SK-N-SH treated with all-trans-retinoic acid at 6 μM for 48 hours (cell line): ENCODE measurements at regions not wholly inside any gene's neighbourhood (a gene's known extent, or its start where the extent isn't known, plus 50 kb on each side); places are given as distances from the start of the nearest gene placed in this dataset.

Experiments
- ATAC-seq: fragments of 200-7000 bp; cut with Tn5 transposase; 3 replicates; pipeline ENCODE4 v1.9.1; 2020; ENCODE audit warnings: mild to moderate bottlenecking, moderate library complexity
- ARNTL ChIP-seq: fragments of 450-650 bp; formaldehyde crosslinking; IDR thresholded peaks from 2 replicates; pipeline ENCODE4 v1.5.0; 2020; ENCODE audit warnings: low read depth, mild to moderate bottlenecking, moderate library complexity, borderline replicate concordance
- BACH2 ChIP-seq: fragments of 250-450 bp; sonication (Bioruptor Pico); IDR thresholded peaks from 2 replicates; pipeline ENCODE4 v1.9.0; 2021; ENCODE audit warnings: mild to moderate bottlenecking, borderline replicate concordance
- CREB5 ChIP-seq: fragments of 250-450 bp; sonication (Bioruptor Pico); IDR thresholded peaks from 2 replicates; pipeline ENCODE4 v1.5.1; 2020; ENCODE audit warnings: low read depth, mild to moderate bottlenecking, moderate library complexity
- CSDC2 ChIP-seq: fragments of 250-450 bp; sonication (Bioruptor Pico); IDR thresholded peaks from 2 replicates; pipeline ENCODE4 v1.5.0; 2020; ENCODE audit warnings: mild to moderate bottlenecking, moderate library complexity
- ISL1 ChIP-seq: fragments of 250-450 bp; sonication (Bioruptor Pico); IDR thresholded peaks from 2 replicates; pipeline ENCODE4 v2.1.2; 2022; ENCODE audit warnings: mild to moderate bottlenecking, moderate library complexity
- OSR1 ChIP-seq: fragments of 250-450 bp; sonication (Bioruptor Pico); IDR thresholded peaks from 2 replicates; pipeline ENCODE4 v1.8.0; 2022; ENCODE audit warnings: moderate library complexity, mild to moderate bottlenecking, inconsistent platforms
- PPARA ChIP-seq: fragments of 250-450 bp; sonication (Bioruptor Pico); IDR thresholded peaks from 2 replicates; pipeline ENCODE4 v1.5.0; 2020; ENCODE audit warnings: mild to moderate bottlenecking, borderline replicate concordance
- RARB ChIP-seq: fragments of 250-450 bp; sonication (Bioruptor Pico); IDR thresholded peaks from 2 replicates; pipeline ENCODE4 v1.8.0; 2021; ENCODE audit warnings: mild to moderate bottlenecking, moderate library complexity
- SNAI2 ChIP-seq: fragments of 250-450 bp; sonication (Bioruptor Pico); IDR thresholded peaks from 2 replicates; pipeline ENCODE4 v1.5.0; 2020; ENCODE audit warnings: mild to moderate bottlenecking, moderate library complexity
- TCF4 ChIP-seq: fragments of 250-450 bp; sonication (Bioruptor Pico); IDR thresholded peaks from 2 replicates; pipeline ENCODE4 v1.8.0; 2021; ENCODE audit warnings: mild to moderate bottlenecking, moderate library complexity, borderline replicate concordance
- ZFP30 ChIP-seq: fragments of 450-650 bp; formaldehyde crosslinking; IDR thresholded peaks from 2 replicates; pipeline ENCODE4 v1.5.0; 2022; ENCODE audit warnings: mild to moderate bottlenecking, moderate library complexity
- ZNF565 ChIP-seq: fragments of 450-650 bp; formaldehyde crosslinking; conservative IDR thresholded peaks from 2 replicates; pipeline ENCODE4 v1.5.0; 2020; ENCODE audit warnings: low read depth, mild to moderate bottlenecking, moderate library complexity
- ZNF70 ChIP-seq: fragments of 450-650 bp; formaldehyde crosslinking; IDR thresholded peaks from 2 replicates; pipeline ENCODE4 v1.5.0; 2020; ENCODE audit warnings: mild to moderate bottlenecking, moderate library complexity
- ZNF8 ChIP-seq: fragments of 450-650 bp; formaldehyde crosslinking; IDR thresholded peaks from 2 replicates; pipeline ENCODE4 v1.5.0; 2020; ENCODE audit warnings: mild to moderate bottlenecking, moderate library complexity
- TF ChIP-seq, protein P1 (sequence below): fragments of 250-450 bp; sonication (Bioruptor Pico); IDR thresholded peaks from 2 replicates; pipeline ENCODE4 v1.5.1; 2021; ENCODE audit warnings: mild to moderate bottlenecking, moderate library complexity
- TF ChIP-seq, protein P2 (sequence below): fragments of 250-450 bp; sonication (Bioruptor Pico); IDR thresholded peaks from 2 replicates; pipeline ENCODE4 v1.8.0; 2021; ENCODE audit warnings: low read depth, mild to moderate bottlenecking, moderate library complexity, borderline replicate concordance

DNA sequence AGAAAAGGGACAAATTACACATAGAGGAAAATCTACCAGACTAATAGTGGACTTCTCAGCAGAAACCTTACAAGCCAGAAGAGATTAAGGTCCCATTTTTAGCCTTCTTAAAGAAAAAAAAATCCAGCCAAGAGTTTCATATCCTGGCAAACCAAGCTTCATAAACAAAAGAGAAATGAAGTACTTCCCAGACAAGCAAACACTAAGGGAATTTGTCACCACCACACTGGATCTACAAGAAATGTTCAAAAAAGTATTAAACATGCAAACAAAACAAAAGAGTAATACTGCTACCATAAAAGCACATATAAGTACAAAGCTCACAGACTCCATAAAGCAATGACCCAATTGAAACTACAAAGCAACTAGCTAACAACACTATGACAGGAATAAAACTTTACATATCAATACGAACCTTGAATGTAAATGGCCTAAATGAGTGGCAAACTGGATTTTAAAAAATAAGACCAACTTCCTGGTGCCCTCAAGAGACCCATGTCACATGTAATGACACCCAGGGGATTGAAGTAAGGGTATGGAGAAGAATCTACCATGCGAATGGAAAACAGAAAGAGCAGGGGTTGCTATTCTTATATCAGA, 260.7 kb upstream of the PPP2R2D start:
- ATAC-seq: no peak
- TF ChIP-seq ZNF565 (CRISPR knock-in tag) (no peak), SNAI2 (CRISPR knock-in tag) (no peak)
- TF ChIP-seq, protein P1, sequence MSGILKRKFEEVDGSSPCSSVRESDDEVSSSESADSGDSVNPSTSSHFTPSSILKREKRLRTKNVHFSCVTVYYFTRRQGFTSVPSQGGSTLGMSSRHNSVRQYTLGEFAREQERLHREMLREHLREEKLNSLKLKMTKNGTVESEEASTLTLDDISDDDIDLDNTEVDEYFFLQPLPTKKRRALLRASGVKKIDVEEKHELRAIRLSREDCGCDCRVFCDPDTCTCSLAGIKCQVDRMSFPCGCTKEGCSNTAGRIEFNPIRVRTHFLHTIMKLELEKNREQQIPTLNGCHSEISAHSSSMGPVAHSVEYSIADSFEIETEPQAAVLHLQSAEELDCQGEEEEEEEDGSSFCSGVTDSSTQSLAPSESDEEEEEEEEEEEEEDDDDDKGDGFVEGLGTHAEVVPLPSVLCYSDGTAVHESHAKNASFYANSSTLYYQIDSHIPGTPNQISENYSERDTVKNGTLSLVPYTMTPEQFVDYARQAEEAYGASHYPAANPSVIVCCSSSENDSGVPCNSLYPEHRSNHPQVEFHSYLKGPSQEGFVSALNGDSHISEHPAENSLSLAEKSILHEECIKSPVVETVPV (CRISPR knock-in tag): no peak
- TF ChIP-seq, all 23 proteins: peak for 0

- ATAC-seq: no peak
- TF ChIP-seq OSR1 (CRISPR knock-in tag) (no peak), ZNF8 (no peak), ZNF565 (CRISPR knock-in tag) (no peak), ZNF70 (no peak), ZFP30 (no peak), ARNTL (CRISPR knock-in tag) (no peak), BACH2 (CRISPR knock-in tag) (no peak), ISL1 (CRISPR knock-in tag) (no peak), TCF4 (CRISPR knock-in tag) (no peak), RARB (CRISPR knock-in tag) (no peak)
- TF ChIP-seq, protein P1 (CRISPR knock-in tag): no peak
- TF ChIP-seq, protein P2, sequence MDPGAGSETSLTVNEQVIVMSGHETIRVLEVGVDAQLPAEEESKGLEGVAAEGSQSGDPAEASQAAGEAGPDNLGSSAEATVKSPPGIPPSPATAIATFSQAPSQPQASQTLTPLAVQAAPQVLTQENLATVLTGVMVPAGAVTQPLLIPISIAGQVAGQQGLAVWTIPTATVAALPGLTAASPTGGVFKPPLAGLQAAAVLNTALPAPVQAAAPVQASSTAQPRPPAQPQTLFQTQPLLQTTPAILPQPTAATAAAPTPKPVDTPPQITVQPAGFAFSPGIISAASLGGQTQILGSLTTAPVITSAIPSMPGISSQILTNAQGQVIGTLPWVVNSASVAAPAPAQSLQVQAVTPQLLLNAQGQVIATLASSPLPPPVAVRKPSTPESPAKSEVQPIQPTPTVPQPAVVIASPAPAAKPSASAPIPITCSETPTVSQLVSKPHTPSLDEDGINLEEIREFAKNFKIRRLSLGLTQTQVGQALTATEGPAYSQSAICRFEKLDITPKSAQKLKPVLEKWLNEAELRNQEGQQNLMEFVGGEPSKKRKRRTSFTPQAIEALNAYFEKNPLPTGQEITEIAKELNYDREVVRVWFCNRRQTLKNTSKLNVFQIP (CRISPR knock-in tag): no peak
These were observed 259.6 kb upstream of the PPP2R2D start for GRCh38 chr10:131641231-131641630.

DNA sequence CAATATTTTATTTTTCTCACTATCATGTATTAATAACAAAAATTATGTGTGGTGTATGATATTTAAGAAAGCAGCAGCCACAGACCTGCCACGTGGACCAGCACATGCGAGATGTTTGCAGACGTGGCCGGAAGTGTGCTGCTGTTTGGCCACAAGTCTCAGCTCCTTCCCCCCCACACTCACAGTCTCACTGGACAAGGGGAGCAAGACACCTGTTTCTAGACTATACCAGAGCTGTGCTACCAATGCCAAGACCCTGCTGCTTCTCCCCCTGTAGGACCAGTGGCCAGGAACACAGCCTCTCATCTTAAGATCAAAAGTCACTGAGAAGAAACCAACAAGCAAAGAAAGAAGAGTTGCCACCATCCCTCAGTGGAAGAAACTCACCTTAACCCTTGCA, 258.9 kb upstream of the PPP2R2D start:
- no peak for TF ChIP-seq CSDC2 (CRISPR knock-in tag)
- TF ChIP-seq ARNTL (CRISPR knock-in tag): no peak
- no peak for ATAC-seq

DNA sequence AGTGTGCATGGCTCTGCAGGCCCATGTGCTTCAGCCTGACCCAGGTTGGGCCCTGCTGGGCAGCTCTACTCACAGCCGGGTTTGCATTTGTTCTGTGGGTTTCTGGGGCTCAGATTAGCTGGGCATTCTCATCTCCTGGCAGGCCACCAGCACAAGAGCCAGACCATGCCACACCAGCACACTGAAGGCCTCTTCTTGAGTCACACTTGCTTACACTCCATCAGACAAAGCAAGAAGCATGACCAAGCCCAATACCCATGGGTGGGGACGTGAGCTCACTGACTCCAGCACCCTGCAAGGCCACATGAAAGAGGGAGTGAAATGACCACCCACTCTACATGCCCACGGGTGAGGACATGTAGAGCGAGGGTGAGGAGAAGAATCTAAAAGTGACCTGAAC, 257.8 kb upstream of the PPP2R2D start:
- ATAC-seq: no peak
- TF ChIP-seq ZFP30 (no peak), RARB (CRISPR knock-in tag) (no peak), ARNTL (CRISPR knock-in tag) (no peak), BACH2 (CRISPR knock-in tag) (no peak), PPARA (no peak), OSR1 (CRISPR knock-in tag) (no peak), CREB5 (CRISPR knock-in tag) (no peak), ISL1 (CRISPR knock-in tag) (no peak), ZNF70 (no peak)
- TF ChIP-seq, protein P2 (CRISPR knock-in tag): no peak
- TF ChIP-seq, protein P1 (CRISPR knock-in tag): no peak
